Gastrocnemius medialis (tissue), 4 donors: ENCODE measurements at regions not wholly inside any gene's neighbourhood (a gene's known extent, or its start where the extent isn't known, plus 50 kb on each side); places are given as distances from the start of the nearest gene placed in this dataset.

Source experiments
- POLR2A ChIP-seq, 2 donors: fragments of 450-650 bp; IDR thresholded peaks; one replicate each; pipeline ENCODE4 v1.6.1; 2017; ENCODE audit warnings: antibody characterized with exemption in 2 of 2, mild to moderate bottlenecking in 2 of 2, moderate library complexity in 2 of 2
- TF ChIP-seq, protein P1 (sequence below), 5 experiments: fragments of 450-650 bp in 3 of 5; fragments of 200-600 bp in 2 of 5; sonication (generic) in 2 of 5; IDR thresholded peaks in 4 of 5; conservative IDR thresholded peaks in 1 of 5; 1 replicate in 4 of 5; 2 replicates in 1 of 5; pipeline ENCODE4 v1.5.1; 2016 to 2019; ENCODE audit warnings: antibody characterized with exemption in 5 of 5, mild to moderate bottlenecking in 3 of 5, moderate library complexity in 3 of 5

GRCh38 chr4:110412354-110413065 lies 63.4 kb upstream of the ENPEP start:
- TF ChIP-seq, protein P1, sequence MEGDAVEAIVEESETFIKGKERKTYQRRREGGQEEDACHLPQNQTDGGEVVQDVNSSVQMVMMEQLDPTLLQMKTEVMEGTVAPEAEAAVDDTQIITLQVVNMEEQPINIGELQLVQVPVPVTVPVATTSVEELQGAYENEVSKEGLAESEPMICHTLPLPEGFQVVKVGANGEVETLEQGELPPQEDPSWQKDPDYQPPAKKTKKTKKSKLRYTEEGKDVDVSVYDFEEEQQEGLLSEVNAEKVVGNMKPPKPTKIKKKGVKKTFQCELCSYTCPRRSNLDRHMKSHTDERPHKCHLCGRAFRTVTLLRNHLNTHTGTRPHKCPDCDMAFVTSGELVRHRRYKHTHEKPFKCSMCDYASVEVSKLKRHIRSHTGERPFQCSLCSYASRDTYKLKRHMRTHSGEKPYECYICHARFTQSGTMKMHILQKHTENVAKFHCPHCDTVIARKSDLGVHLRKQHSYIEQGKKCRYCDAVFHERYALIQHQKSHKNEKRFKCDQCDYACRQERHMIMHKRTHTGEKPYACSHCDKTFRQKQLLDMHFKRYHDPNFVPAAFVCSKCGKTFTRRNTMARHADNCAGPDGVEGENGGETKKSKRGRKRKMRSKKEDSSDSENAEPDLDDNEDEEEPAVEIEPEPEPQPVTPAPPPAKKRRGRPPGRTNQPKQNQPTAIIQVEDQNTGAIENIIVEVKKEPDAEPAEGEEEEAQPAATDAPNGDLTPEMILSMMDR (IDR thresholded peaks at IDR 0.05 in 4 of 5, conservative IDR thresholded peaks at IDR 0.05 in 1 of 5): no peak
- no peak for TF ChIP-seq POLR2A (IDR thresholded peaks at IDR 0.05)
